ENCODE measurements at regions not wholly inside any gene's neighbourhood (a gene's known extent, or its start where the extent isn't known, plus 50 kb on each side); places are given as distances from the start of the nearest gene placed in this dataset.

DNA sequence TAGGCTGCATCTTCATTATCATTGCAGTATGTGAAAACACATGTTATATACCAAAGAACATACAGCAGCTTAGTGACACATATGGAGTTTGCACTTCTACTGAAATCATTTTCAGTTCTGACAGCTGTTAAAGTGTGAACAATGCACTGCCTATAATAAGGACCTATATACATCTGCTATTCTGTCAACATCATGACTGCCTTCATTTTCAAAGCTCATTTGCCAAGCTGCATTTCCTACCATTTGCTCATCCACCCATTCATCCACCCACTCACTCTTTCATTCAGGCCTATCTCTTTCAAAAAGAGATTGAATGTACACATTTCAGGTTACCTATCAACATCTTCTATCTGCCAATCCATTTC is 81.7 kb upstream of the STK17B start:
- TF ChIP-seq, protein P1, sequence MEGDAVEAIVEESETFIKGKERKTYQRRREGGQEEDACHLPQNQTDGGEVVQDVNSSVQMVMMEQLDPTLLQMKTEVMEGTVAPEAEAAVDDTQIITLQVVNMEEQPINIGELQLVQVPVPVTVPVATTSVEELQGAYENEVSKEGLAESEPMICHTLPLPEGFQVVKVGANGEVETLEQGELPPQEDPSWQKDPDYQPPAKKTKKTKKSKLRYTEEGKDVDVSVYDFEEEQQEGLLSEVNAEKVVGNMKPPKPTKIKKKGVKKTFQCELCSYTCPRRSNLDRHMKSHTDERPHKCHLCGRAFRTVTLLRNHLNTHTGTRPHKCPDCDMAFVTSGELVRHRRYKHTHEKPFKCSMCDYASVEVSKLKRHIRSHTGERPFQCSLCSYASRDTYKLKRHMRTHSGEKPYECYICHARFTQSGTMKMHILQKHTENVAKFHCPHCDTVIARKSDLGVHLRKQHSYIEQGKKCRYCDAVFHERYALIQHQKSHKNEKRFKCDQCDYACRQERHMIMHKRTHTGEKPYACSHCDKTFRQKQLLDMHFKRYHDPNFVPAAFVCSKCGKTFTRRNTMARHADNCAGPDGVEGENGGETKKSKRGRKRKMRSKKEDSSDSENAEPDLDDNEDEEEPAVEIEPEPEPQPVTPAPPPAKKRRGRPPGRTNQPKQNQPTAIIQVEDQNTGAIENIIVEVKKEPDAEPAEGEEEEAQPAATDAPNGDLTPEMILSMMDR (IDR thresholded peaks at IDR 0.05) = no peak
- no peak for TF ChIP-seq EZH2 (IDR thresholded peaks at IDR 0.05)
